Upper lobe of left lung (tissue), 4 donors: ENCODE measurements at regions not wholly inside any gene's neighbourhood (a gene's known extent, or its start where the extent isn't known, plus 50 kb on each side); places are given as distances from the start of the nearest gene placed in this dataset.

ENCODE experiments used
- EP300 ChIP-seq, 4 donors: sonication (generic); formaldehyde crosslinking; IDR thresholded peaks; one replicate each; pipeline ENCODE4 v1.5.1; 2017; ENCODE audit warnings: antibody characterized with exemption in 4 of 4, control low read depth in 2 of 4
- POLR2A ChIP-seq, 4 donors: fragments of 450-650 bp; IDR thresholded peaks; one replicate each; pipeline ENCODE4 v1.5.1; 2016 to 2017; ENCODE audit warnings: antibody characterized with exemption in 4 of 4, mild to moderate bottlenecking in 2 of 4
- POLR2AphosphoS5 ChIP-seq, 2 donors: sonication (generic); formaldehyde crosslinking; IDR thresholded peaks; one replicate each; pipeline ENCODE4 v1.5.1; 2017; ENCODE audit warnings: antibody characterized with exemption in 2 of 2
- TF ChIP-seq, protein P1 (sequence below), 6 experiments: fragments of 450-650 bp in 4 of 6; fragments of 200-600 bp in 2 of 6; sonication (generic) in 2 of 6; IDR thresholded peaks; one replicate each; pipeline ENCODE4 v1.5.1; 2016 to 2019; ENCODE audit warnings: antibody characterized with exemption in 6 of 6

DNA sequence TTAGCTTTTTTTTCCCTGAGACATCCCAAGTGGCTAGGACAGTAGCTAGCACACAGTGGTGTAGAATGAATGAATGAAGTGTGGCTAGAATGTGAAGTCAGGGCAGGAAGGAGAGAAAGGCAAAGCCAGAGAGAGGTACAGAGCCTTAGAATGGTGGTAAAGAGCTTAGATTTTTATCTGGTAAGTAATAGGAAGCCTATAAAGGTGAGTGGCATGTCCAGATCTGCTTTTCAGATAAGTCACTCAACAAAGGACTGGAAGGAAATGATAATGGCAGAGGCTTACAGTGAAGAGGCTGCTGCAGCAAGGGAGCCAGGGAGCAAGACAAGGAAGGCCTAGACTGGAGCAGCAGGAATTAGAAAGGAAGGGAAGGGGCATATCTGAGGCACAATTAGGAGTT, 96.0 kb upstream of the PRDM1 start:
- TF ChIP-seq POLR2A (IDR thresholded peaks at IDR 0.05): no peak
- TF ChIP-seq, protein P1, sequence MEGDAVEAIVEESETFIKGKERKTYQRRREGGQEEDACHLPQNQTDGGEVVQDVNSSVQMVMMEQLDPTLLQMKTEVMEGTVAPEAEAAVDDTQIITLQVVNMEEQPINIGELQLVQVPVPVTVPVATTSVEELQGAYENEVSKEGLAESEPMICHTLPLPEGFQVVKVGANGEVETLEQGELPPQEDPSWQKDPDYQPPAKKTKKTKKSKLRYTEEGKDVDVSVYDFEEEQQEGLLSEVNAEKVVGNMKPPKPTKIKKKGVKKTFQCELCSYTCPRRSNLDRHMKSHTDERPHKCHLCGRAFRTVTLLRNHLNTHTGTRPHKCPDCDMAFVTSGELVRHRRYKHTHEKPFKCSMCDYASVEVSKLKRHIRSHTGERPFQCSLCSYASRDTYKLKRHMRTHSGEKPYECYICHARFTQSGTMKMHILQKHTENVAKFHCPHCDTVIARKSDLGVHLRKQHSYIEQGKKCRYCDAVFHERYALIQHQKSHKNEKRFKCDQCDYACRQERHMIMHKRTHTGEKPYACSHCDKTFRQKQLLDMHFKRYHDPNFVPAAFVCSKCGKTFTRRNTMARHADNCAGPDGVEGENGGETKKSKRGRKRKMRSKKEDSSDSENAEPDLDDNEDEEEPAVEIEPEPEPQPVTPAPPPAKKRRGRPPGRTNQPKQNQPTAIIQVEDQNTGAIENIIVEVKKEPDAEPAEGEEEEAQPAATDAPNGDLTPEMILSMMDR (IDR thresholded peaks at IDR 0.05): no peak
- TF ChIP-seq EP300 (IDR thresholded peaks at IDR 0.05): no peak
- TF ChIP-seq POLR2AphosphoS5 (IDR thresholded peaks at IDR 0.05): no peak
